Osteoblast (primary cell): ENCODE measurements at regions not wholly inside any gene's neighbourhood (a gene's known extent, or its start where the extent isn't known, plus 50 kb on each side); places are given as distances from the start of the nearest gene placed in this dataset.

Source experiments
- DNase-seq: peaks from one replicate; pipeline ENCODE4 v3.0.0; 2011; ENCODE audit warnings: low spot score, mixed read lengths; ENCODE audit not compliant: insufficient read length; ENCODE audit errors: missing footprints
- H2AFZ ChIP-seq: 2 replicates; pipeline ENCODE4 v1.6.0; 2011; ENCODE audit warnings: mild to moderate bottlenecking, low read length
- H3K27ac ChIP-seq: 2 replicates; pipeline ENCODE4 v1.5.1; 2011; ENCODE audit warnings: mild to moderate bottlenecking, low read depth, low read length, moderate library complexity
- H3K27me3 ChIP-seq: 2 replicates; pipeline ENCODE4 v1.6.0; 2012; ENCODE audit warnings: mild to moderate bottlenecking, control low read depth, inconsistent platforms, low read length, moderate library complexity; ENCODE audit not compliant: insufficient read depth
- H3K36me3 ChIP-seq: 2 replicates; pipeline ENCODE4 v1.5.1; 2011; ENCODE audit warnings: mild to moderate bottlenecking, low read length, control low read depth, moderate library complexity; ENCODE audit not compliant: insufficient read depth
- H3K4me1 ChIP-seq: 2 replicates; pipeline ENCODE4 v1.5.1; 2011; ENCODE audit warnings: mild to moderate bottlenecking, low read length, control low read depth, moderate library complexity; ENCODE audit not compliant: insufficient read depth
- H3K4me2 ChIP-seq: 2 replicates; pipeline ENCODE4 v1.6.0; 2011; ENCODE audit warnings: mild to moderate bottlenecking, low read length; ENCODE audit not compliant: insufficient read depth
- H3K4me3 ChIP-seq: fragments of 200-600 bp; sonication (generic); 3 replicates; pipeline ENCODE4 v1.5.1; 2012; ENCODE audit warnings: mild to moderate bottlenecking, low read length, inconsistent platforms; ENCODE audit not compliant: insufficient read depth
- H3K79me2 ChIP-seq: 2 replicates; pipeline ENCODE4 v1.6.0; 2012; ENCODE audit warnings: mild to moderate bottlenecking, low read length, control low read depth, inconsistent platforms; ENCODE audit not compliant: insufficient read depth
- H3K9me3 ChIP-seq: 2 replicates; pipeline ENCODE4 v1.5.1; 2011; ENCODE audit warnings: low read depth, low read length, control low read depth
- H4K20me1 ChIP-seq: 2 replicates; pipeline ENCODE4 v1.6.0; 2012; ENCODE audit warnings: mild to moderate bottlenecking, low read length, control low read depth; ENCODE audit not compliant: insufficient read depth
- CTCF ChIP-seq: IDR thresholded peaks from 2 replicates; pipeline ENCODE4 v1.5.1; 2011; ENCODE audit warnings: mild to moderate bottlenecking, low read depth, low read length, moderate library complexity; ENCODE audit errors: extremely low read depth

- DNase-seq = no peak
- H3K4me2 ChIP-seq = no peak overlapping the region
- H3K9me3 ChIP-seq = peaks cover 10% of the 10 kb centered on the region
- no peaks in the 10 kb centered on the region for H3K4me1 ChIP-seq
- H2AFZ ChIP-seq = no peak overlapping the region
- no peaks in the 10 kb centered on the region for H3K36me3 ChIP-seq
- H3K4me3 ChIP-seq = no peak overlapping the region
- no peaks in the 10 kb centered on the region for H4K20me1 ChIP-seq
- H3K27ac ChIP-seq = no peak overlapping the region
- H3K27me3 ChIP-seq = no peaks in the 10 kb centered on the region
- H3K79me2 ChIP-seq = no peaks in the 10 kb centered on the region
- no peak for TF ChIP-seq CTCF
These were observed 78.3 kb upstream of the CHST9 start for GRCh38 chr18:27263369-27263768.

- Histone ChIP-seq H3K79me2 (no peaks in the 10 kb centered on the region), H3K27ac (no peak overlapping the region), H3K36me3 (no peaks in the 10 kb centered on the region), H2AFZ (no peak overlapping the region), H4K20me1 (no peaks in the 10 kb centered on the region), H3K27me3 (no peaks in the 10 kb centered on the region), H3K9me3 (peaks cover 10% of the 10 kb centered on the region), H3K4me1 (no peaks in the 10 kb centered on the region), H3K4me2 (no peak overlapping the region), H3K4me3 (no peak overlapping the region)
- no peak for DNase-seq
- TF ChIP-seq CTCF = no peak
These were observed 76.9 kb upstream of the CHST9 start for GRCh38 chr18:27261769-27262549.

- TF ChIP-seq CTCF = no peak
- Histone ChIP-seq H3K79me2 (no peaks in the 10 kb centered on the region), H3K4me1 (no peaks in the 10 kb centered on the region), H2AFZ (no peak overlapping the region), H3K27me3 (no peaks in the 10 kb centered on the region), H3K27ac (no peak overlapping the region), H3K4me3 (no peak overlapping the region), H3K36me3 (no peaks in the 10 kb centered on the region), H3K4me2 (no peak overlapping the region), H3K9me3 (no peaks in the 10 kb centered on the region), H4K20me1 (no peaks in the 10 kb centered on the region)
- no peak for DNase-seq
These were observed 68.5 kb upstream of the CHST9 start for GRCh38 chr18:27253571-27253970.

- Histone ChIP-seq H3K4me2 (no peak overlapping the region), H2AFZ (no peak overlapping the region), H4K20me1 (no peaks in the 10 kb centered on the region), H3K4me1 (no peaks in the 10 kb centered on the region), H3K4me3 (no peak overlapping the region), H3K9me3 (no peaks in the 10 kb centered on the region), H3K79me2 (no peaks in the 10 kb centered on the region), H3K36me3 (no peaks in the 10 kb centered on the region), H3K27ac (no peak overlapping the region), H3K27me3 (no peaks in the 10 kb centered on the region)
- no peak for DNase-seq
- no peak for TF ChIP-seq CTCF
These were observed 65.4 kb upstream of the CHST9 start for GRCh38 chr18:27250471-27250870.
